ENCODE measurements at regions not wholly inside any gene's neighbourhood (a gene's known extent, or its start where the extent isn't known, plus 50 kb on each side); places are given as distances from the start of the nearest gene placed in this dataset.

DNA sequence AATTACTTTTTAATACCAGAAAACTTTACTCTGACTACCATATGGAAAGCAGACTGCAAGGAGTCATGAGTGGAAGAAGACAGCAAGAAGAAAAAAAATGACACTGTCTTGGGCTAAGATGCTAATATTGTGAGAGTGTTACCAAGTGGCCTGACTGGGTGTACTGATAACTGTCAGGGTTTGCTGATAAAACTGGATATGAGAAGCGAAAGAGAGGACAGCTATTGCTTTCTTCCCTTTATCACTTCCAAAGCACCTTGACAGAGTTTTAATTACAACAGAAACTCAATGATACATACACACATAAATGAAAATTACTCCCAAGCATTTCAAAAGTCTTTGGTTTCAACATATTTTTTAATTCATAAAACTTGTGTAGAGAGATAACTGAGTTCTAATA lies 368.5 kb downstream of the ZEB2 start (continued):
- TF ChIP-seq, protein P1, sequence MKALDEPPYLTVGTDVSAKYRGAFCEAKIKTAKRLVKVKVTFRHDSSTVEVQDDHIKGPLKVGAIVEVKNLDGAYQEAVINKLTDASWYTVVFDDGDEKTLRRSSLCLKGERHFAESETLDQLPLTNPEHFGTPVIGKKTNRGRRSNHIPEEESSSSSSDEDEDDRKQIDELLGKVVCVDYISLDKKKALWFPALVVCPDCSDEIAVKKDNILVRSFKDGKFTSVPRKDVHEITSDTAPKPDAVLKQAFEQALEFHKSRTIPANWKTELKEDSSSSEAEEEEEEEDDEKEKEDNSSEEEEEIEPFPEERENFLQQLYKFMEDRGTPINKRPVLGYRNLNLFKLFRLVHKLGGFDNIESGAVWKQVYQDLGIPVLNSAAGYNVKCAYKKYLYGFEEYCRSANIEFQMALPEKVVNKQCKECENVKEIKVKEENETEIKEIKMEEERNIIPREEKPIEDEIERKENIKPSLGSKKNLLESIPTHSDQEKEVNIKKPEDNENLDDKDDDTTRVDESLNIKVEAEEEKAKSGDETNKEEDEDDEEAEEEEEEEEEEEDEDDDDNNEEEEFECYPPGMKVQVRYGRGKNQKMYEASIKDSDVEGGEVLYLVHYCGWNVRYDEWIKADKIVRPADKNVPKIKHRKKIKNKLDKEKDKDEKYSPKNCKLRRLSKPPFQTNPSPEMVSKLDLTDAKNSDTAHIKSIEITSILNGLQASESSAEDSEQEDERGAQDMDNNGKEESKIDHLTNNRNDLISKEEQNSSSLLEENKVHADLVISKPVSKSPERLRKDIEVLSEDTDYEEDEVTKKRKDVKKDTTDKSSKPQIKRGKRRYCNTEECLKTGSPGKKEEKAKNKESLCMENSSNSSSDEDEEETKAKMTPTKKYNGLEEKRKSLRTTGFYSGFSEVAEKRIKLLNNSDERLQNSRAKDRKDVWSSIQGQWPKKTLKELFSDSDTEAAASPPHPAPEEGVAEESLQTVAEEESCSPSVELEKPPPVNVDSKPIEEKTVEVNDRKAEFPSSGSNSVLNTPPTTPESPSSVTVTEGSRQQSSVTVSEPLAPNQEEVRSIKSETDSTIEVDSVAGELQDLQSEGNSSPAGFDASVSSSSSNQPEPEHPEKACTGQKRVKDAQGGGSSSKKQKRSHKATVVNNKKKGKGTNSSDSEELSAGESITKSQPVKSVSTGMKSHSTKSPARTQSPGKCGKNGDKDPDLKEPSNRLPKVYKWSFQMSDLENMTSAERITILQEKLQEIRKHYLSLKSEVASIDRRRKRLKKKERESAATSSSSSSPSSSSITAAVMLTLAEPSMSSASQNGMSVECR (CRISPR knock-in tag; IDR thresholded peaks at IDR 0.05), result no peak
- TF ChIP-seq KDM5B (IDR thresholded peaks at IDR 0.05; ENCODE audit: insufficient replicate concordance, low read depth, low read length) (no peak), ELF4 (CRISPR knock-in tag; IDR thresholded peaks at IDR 0.05) (no peak), SREBF1 (IDR thresholded peaks at IDR 0.05; ENCODE audit: borderline replicate concordance, low read depth, low read length) (no peak), TAL1 (IDR thresholded peaks at IDR 0.05) (peak; percentile 90), ZNF77 (CRISPR knock-in tag; IDR thresholded peaks at IDR 0.05) (no peak), ZNF263 (CRISPR knock-in tag; IDR thresholded peaks at IDR 0.05; ENCODE audit: borderline replicate concordance) (no peak), IRF2 (CRISPR knock-in tag; IDR thresholded peaks at IDR 0.05) (no peak), KLF1 (tag; IDR thresholded peaks at IDR 0.05) (no peak), ARNT (IDR thresholded peaks at IDR 0.05) (peak in 1 of 2 experiments; percentile 62; a peak in 1 of 4 replicates), MEF2D (tag; conservative IDR thresholded peaks at IDR 0.05; ENCODE audit: low read depth) (no peak), SREBF2 (CRISPR knock-in tag; IDR thresholded peaks at IDR 0.05) (no peak), CBX8 (IDR thresholded peaks at IDR 0.05; ENCODE audit: borderline replicate concordance, extremely low read depth, low read depth, low read length, poor library complexity, severe bottlenecking) (no peak), ZFP1 (CRISPR knock-in tag; IDR thresholded peaks at IDR 0.05) (no peak), ZNF764 (CRISPR knock-in tag; IDR thresholded peaks at IDR 0.05; ENCODE audit: low read depth) (no peak), DDX20 (tag; IDR thresholded peaks at IDR 0.05; ENCODE audit: low read depth) (no peak), NR3C1 (CRISPR knock-in tag; IDR thresholded peaks at IDR 0.05) (no peak), SMC3 (conservative IDR thresholded peaks at IDR 0.05; ENCODE audit: insufficient read depth, low read depth, low read length) (no peak), HMGXB4 (CRISPR knock-in tag; IDR thresholded peaks at IDR 0.05) (no peak), ETS1 (conservative IDR thresholded peaks at IDR 0.05; ENCODE audit: control insufficient read depth, low read depth, low read length) (no peak)
- TF ChIP-seq, protein P2, sequence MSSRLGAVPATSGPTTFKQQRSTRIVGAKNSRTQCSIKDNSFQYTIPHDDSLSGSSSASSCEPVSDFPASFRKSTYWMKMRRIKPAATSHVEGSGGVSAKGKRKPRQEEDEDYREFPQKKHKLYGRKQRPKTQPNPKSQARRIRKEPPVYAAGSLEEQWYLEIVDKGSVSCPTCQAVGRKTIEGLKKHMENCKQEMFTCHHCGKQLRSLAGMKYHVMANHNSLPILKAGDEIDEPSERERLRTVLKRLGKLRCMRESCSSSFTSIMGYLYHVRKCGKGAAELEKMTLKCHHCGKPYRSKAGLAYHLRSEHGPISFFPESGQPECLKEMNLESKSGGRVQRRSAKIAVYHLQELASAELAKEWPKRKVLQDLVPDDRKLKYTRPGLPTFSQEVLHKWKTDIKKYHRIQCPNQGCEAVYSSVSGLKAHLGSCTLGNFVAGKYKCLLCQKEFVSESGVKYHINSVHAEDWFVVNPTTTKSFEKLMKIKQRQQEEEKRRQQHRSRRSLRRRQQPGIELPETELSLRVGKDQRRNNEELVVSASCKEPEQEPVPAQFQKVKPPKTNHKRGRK (tag; IDR thresholded peaks at IDR 0.05), result no peak
